ENCODE measurements at regions not wholly inside any gene's neighbourhood (a gene's known extent, or its start where the extent isn't known, plus 50 kb on each side); places are given as distances from the start of the nearest gene placed in this dataset.

DNA sequence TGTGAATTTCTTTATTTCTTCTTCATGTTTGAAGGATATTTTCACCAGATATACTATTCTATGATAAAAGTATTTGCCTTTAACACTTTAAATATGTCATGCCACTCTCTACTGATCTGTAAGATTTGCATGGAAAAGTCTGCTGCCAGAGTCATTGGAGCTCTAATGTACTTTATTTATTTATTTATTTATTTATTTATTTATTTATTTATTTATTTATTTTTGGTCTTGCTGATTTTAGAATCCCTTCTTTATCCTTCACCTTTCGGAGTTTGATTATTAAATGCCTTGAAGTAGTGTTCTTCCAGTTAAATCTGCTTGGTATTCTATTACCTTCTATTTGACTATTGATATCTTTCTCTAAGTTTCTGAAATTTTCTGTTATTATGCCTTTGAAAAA lies 1669.6 kb downstream of the OTOL1 start:
- TF ChIP-seq YY1 (IDR thresholded peaks at IDR 0.05; ENCODE audit: low read depth) (no peak), ZBTB7A (IDR thresholded peaks at IDR 0.05; ENCODE audit: low read depth) (no peak), CREB1 (IDR thresholded peaks at IDR 0.05; ENCODE audit: low read depth) (no peak), FOXM1 (IDR thresholded peaks at IDR 0.05; ENCODE audit: borderline replicate concordance, low read depth) (no peak), TEAD4 (IDR thresholded peaks at IDR 0.05) (no peak), EP300 (IDR thresholded peaks at IDR 0.05; ENCODE audit: borderline replicate concordance) (no peak), TCF12 (IDR thresholded peaks at IDR 0.05; ENCODE audit: low read depth) (no peak), EGR1 (IDR thresholded peaks at IDR 0.05) (no peak), TAF1 (IDR thresholded peaks at IDR 0.05; ENCODE audit: low read depth) (no peak)
- TF ChIP-seq, protein P1, sequence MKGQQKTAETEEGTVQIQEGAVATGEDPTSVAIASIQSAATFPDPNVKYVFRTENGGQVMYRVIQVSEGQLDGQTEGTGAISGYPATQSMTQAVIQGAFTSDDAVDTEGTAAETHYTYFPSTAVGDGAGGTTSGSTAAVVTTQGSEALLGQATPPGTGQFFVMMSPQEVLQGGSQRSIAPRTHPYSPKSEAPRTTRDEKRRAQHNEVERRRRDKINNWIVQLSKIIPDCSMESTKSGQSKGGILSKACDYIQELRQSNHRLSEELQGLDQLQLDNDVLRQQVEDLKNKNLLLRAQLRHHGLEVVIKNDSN (IDR thresholded peaks at IDR 0.05) = no peak
- TF ChIP-seq, protein P2, sequence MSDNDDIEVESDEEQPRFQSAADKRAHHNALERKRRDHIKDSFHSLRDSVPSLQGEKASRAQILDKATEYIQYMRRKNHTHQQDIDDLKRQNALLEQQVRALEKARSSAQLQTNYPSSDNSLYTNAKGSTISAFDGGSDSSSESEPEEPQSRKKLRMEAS (IDR thresholded peaks at IDR 0.05) = no peak

DNA sequence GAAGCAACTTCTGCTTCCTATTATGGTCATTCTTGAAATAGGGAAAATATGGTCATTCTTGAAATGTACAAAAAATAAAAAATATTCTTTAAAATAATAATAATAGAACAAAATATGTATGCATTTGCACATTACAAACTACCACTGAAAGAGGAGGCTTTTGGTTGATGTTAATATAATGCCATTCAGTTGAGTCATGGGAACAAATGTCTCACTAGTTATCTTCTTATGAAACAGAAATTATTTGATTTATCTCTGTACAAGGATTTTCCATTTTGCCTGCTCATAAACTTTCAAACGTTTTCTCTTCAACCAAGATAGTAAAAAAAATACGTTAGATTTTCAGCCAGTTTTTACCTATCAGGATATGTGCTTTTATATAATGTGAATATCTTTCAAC lies 1662.7 kb downstream of the OTOL1 start:
- no peak for TF ChIP-seq ZBTB7A (IDR thresholded peaks at IDR 0.05; ENCODE audit: low read depth)
- no peak for TF ChIP-seq TEAD4 (IDR thresholded peaks at IDR 0.05)
- TF ChIP-seq TCF12 (IDR thresholded peaks at IDR 0.05; ENCODE audit: low read depth) = no peak

DNA sequence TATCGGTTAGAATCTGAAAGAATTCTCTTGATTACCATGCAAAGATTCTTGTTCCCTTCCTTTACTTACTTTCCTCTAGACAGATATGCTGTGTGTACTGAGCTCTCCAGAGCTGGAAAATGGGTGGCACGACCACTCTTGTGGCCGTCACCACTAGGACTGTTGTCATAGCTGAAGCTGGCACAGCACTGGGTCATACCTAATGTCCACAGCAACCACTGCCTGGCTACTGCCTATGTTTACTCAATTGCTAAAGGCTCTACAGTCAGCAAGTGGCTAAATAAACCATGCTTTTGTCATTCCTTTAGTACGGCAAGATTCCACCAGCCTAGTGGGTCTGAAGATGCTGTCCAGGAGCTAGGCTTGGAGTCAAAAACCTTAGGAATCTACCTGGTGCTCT lies 1643.0 kb downstream of the OTOL1 start:
- TF ChIP-seq RAD21 (IDR thresholded peaks at IDR 0.05; ENCODE audit: low read depth) (no peak), ZBTB7A (IDR thresholded peaks at IDR 0.05; ENCODE audit: low read depth) (no peak), CREB1 (IDR thresholded peaks at IDR 0.05; ENCODE audit: low read depth) (no peak), TCF12 (IDR thresholded peaks at IDR 0.05; ENCODE audit: low read depth) (no peak), YY1 (IDR thresholded peaks at IDR 0.05; ENCODE audit: low read depth) (no peak), NFIC (IDR thresholded peaks at IDR 0.05) (no peak), EP300 (IDR thresholded peaks at IDR 0.05; ENCODE audit: borderline replicate concordance) (no peak), TAF1 (IDR thresholded peaks at IDR 0.05; ENCODE audit: low read depth) (no peak), TEAD4 (IDR thresholded peaks at IDR 0.05) (no peak), FOXM1 (IDR thresholded peaks at IDR 0.05; ENCODE audit: borderline replicate concordance, low read depth) (no peak), EGR1 (IDR thresholded peaks at IDR 0.05) (no peak), CEBPB (IDR thresholded peaks at IDR 0.05) (no peak)
- TF ChIP-seq, protein P2 (IDR thresholded peaks at IDR 0.05) = no peak
- TF ChIP-seq, protein P1 (IDR thresholded peaks at IDR 0.05) = no peak
- TF ChIP-seq, protein P3, sequence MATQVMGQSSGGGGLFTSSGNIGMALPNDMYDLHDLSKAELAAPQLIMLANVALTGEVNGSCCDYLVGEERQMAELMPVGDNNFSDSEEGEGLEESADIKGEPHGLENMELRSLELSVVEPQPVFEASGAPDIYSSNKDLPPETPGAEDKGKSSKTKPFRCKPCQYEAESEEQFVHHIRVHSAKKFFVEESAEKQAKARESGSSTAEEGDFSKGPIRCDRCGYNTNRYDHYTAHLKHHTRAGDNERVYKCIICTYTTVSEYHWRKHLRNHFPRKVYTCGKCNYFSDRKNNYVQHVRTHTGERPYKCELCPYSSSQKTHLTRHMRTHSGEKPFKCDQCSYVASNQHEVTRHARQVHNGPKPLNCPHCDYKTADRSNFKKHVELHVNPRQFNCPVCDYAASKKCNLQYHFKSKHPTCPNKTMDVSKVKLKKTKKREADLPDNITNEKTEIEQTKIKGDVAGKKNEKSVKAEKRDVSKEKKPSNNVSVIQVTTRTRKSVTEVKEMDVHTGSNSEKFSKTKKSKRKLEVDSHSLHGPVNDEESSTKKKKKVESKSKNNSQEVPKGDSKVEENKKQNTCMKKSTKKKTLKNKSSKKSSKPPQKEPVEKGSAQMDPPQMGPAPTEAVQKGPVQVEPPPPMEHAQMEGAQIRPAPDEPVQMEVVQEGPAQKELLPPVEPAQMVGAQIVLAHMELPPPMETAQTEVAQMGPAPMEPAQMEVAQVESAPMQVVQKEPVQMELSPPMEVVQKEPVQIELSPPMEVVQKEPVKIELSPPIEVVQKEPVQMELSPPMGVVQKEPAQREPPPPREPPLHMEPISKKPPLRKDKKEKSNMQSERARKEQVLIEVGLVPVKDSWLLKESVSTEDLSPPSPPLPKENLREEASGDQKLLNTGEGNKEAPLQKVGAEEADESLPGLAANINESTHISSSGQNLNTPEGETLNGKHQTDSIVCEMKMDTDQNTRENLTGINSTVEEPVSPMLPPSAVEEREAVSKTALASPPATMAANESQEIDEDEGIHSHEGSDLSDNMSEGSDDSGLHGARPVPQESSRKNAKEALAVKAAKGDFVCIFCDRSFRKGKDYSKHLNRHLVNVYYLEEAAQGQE (IDR thresholded peaks at IDR 0.05; ENCODE audit: low read depth) = no peak

DNA sequence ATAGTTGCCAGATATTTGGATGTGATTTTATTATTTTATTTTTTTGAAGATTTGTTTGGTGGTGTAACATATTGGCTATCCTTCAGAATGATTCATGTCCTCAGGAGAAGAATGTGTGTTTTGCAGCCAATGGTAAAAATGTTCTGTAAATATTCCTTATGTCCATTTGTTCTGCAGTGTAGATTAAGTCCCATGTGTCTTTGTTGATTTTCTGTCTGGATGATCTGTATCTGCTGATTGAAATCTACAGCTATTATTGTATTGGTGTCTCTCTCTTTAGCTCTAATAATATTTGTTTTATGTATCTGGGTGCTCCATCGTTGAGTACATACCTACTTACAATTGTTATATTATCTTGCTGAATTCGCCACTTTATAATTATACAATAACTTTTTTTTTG lies 1641.7 kb downstream of the OTOL1 start:
- TF ChIP-seq EGR1 (IDR thresholded peaks at IDR 0.05) = no peak
- TF ChIP-seq, protein P2 (IDR thresholded peaks at IDR 0.05) = no peak
- TF ChIP-seq, protein P1 (IDR thresholded peaks at IDR 0.05) = no peak
- TF ChIP-seq CEBPB (IDR thresholded peaks at IDR 0.05) = no peak
- TF ChIP-seq NFIC (IDR thresholded peaks at IDR 0.05) = no peak

DNA sequence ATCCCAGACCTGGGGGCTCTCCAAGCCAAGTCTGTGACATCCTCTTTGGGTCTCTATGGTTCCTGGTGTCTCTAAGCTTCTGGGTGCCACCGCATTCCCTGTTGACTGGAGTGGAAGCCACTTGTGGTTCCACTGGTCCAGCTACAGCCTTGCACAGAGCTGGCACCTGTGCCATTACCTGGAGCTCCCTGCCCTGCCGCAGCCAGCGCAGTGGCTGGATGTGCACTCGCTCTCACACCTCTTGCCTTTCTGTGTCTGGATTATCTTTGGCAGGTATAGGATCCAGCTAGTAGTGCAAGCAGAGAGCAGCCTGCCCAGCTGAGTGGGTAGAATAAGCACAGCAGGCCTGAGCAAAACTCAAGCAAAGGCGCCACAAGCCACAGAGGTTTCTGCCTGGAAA lies 1635.5 kb downstream of the OTOL1 start:
- TF ChIP-seq CEBPB (IDR thresholded peaks at IDR 0.05) (no peak), EP300 (IDR thresholded peaks at IDR 0.05; ENCODE audit: borderline replicate concordance) (no peak), TAF1 (IDR thresholded peaks at IDR 0.05; ENCODE audit: low read depth) (no peak), YY1 (IDR thresholded peaks at IDR 0.05; ENCODE audit: low read depth) (no peak), TCF12 (IDR thresholded peaks at IDR 0.05; ENCODE audit: low read depth) (no peak), CREB1 (IDR thresholded peaks at IDR 0.05; ENCODE audit: low read depth) (no peak), TEAD4 (IDR thresholded peaks at IDR 0.05) (no peak), ZBTB7A (IDR thresholded peaks at IDR 0.05; ENCODE audit: low read depth) (no peak), EGR1 (IDR thresholded peaks at IDR 0.05) (no peak), FOXM1 (IDR thresholded peaks at IDR 0.05; ENCODE audit: borderline replicate concordance, low read depth) (no peak), RAD21 (IDR thresholded peaks at IDR 0.05; ENCODE audit: low read depth) (no peak), NFIC (IDR thresholded peaks at IDR 0.05) (no peak)
- TF ChIP-seq, protein P3 (IDR thresholded peaks at IDR 0.05; ENCODE audit: low read depth) = no peak
- TF ChIP-seq, protein P2 (IDR thresholded peaks at IDR 0.05) = no peak
- TF ChIP-seq, protein P1 (IDR thresholded peaks at IDR 0.05) = no peak
